DND-41 (cell line): ENCODE measurements at regions not wholly inside any gene's neighbourhood (a gene's known extent, or its start where the extent isn't known, plus 50 kb on each side); places are given as distances from the start of the nearest gene placed in this dataset.

Experiments used
- ATAC-seq: fragments of 200-7000 bp; cut with Tn5 transposase; 3 replicates; pipeline ENCODE4 v1.9.1; 2021; ENCODE audit warnings: low read depth; ENCODE audit not compliant: insufficient read depth
- DNase-seq: peaks from one replicate; pipeline ENCODE4 v3.0.0-alpha.2; 2020
- H2AFZ ChIP-seq: 2 replicates; pipeline ENCODE4 v1.6.0; 2012; ENCODE audit warnings: low read depth, low read length
- H3K27ac ChIP-seq: 2 replicates; pipeline ENCODE4 v1.5.1; 2012; ENCODE audit warnings: low read length, inconsistent platforms
- H3K27me3 ChIP-seq: fragments of 200-600 bp; sonication (generic); 2 replicates; pipeline ENCODE4 v1.6.0; 2012; ENCODE audit warnings: low read length, mild to moderate bottlenecking, inconsistent platforms; ENCODE audit not compliant: insufficient read depth, poor library complexity
- H3K36me3 ChIP-seq: 2 replicates; pipeline ENCODE4 v1.5.1; 2012; ENCODE audit warnings: low read length, inconsistent platforms; ENCODE audit not compliant: insufficient read depth
- H3K4me1 ChIP-seq: 2 replicates; pipeline ENCODE4 v1.5.1; 2012; ENCODE audit warnings: mild to moderate bottlenecking, low read length; ENCODE audit not compliant: insufficient read depth
- H3K4me2 ChIP-seq: 2 replicates; pipeline ENCODE4 v1.6.0; 2012; ENCODE audit warnings: mild to moderate bottlenecking, moderate library complexity, low read length, inconsistent platforms; ENCODE audit not compliant: insufficient read depth
- H3K4me3 ChIP-seq, 2 experiments: fragments of 200-600 bp in 1 of 2; shearing (Covaris generic) in 1 of 2; 2 replicates each; pipeline ENCODE4 v1.5.1; 2012 to 2016; ENCODE audit warnings: inconsistent platforms in 2 of 2, low read length in 2 of 2, mild to moderate bottlenecking in 2 of 2, low read depth in 1 of 2, moderate library complexity in 1 of 2
- H3K79me2 ChIP-seq: 2 replicates; pipeline ENCODE4 v1.6.0; 2012; ENCODE audit warnings: low read length, inconsistent platforms; ENCODE audit not compliant: insufficient read depth
- H3K9ac ChIP-seq: 2 replicates; pipeline ENCODE4 v1.6.0; 2012; ENCODE audit warnings: low read depth, mild to moderate bottlenecking, inconsistent platforms, low read length, moderate library complexity
- H3K9me3 ChIP-seq: 2 replicates; pipeline ENCODE4 v1.5.1; 2012; ENCODE audit warnings: low read length, moderate library complexity, mild to moderate bottlenecking, inconsistent platforms; ENCODE audit not compliant: insufficient read depth, severe bottlenecking
- H4K20me1 ChIP-seq: 2 replicates; pipeline ENCODE4 v1.6.0; 2012; ENCODE audit warnings: low read length; ENCODE audit not compliant: insufficient read depth
- EZH2 ChIP-seq: IDR thresholded peaks from 3 replicates; pipeline ENCODE4 v1.6.1; 2012; ENCODE audit warnings: borderline replicate concordance, low read depth, mild to moderate bottlenecking, moderate library complexity, low read length, inconsistent platforms; ENCODE audit not compliant: severe bottlenecking
- TF ChIP-seq, protein P1 (sequence below): IDR thresholded peaks from 2 replicates; pipeline ENCODE4 v1.5.1; 2012; ENCODE audit warnings: borderline replicate concordance, low read length, moderate library complexity, mild to moderate bottlenecking; ENCODE audit not compliant: poor library complexity, severe bottlenecking; ENCODE audit errors: extremely low read depth

DNA sequence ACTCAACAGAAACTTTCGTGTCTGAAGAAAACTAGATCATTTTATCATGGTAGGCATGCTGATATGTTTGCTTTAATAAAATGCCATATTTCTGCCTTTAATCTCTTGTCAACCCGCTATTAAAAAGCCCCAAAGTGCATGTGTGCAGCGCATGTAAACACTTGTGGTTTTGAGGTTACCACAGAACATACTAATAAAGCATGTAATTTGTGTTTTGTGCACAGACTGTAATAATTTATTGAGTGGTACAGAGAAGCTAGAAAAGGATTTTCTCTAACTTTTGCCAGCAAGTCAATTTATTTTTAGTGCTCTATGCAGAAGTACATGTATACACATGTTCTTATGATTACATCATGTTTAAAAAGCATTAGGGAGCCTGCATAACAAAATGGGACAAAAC is 349.9 kb upstream of the SLC35B3 start:
- TF ChIP-seq, protein P1, sequence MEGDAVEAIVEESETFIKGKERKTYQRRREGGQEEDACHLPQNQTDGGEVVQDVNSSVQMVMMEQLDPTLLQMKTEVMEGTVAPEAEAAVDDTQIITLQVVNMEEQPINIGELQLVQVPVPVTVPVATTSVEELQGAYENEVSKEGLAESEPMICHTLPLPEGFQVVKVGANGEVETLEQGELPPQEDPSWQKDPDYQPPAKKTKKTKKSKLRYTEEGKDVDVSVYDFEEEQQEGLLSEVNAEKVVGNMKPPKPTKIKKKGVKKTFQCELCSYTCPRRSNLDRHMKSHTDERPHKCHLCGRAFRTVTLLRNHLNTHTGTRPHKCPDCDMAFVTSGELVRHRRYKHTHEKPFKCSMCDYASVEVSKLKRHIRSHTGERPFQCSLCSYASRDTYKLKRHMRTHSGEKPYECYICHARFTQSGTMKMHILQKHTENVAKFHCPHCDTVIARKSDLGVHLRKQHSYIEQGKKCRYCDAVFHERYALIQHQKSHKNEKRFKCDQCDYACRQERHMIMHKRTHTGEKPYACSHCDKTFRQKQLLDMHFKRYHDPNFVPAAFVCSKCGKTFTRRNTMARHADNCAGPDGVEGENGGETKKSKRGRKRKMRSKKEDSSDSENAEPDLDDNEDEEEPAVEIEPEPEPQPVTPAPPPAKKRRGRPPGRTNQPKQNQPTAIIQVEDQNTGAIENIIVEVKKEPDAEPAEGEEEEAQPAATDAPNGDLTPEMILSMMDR, result no peak
- TF ChIP-seq EZH2, result no peak
- ATAC-seq, result no peak
- H3K27me3 ChIP-seq, result no peaks in the 10 kb centered on the region
- no peak for DNase-seq
- H3K27ac ChIP-seq, result no peak overlapping the region
- H3K9me3 ChIP-seq, result no peaks in the 10 kb centered on the region
- no peaks in the 10 kb centered on the region for H3K36me3 ChIP-seq
- H3K4me3 ChIP-seq, result no peak overlapping the region
- no peaks in the 10 kb centered on the region for H3K4me1 ChIP-seq
- no peaks in the 10 kb centered on the region for H4K20me1 ChIP-seq
- no peak overlapping the region for H2AFZ ChIP-seq
- no peaks in the 10 kb centered on the region for H3K79me2 ChIP-seq
- no peak overlapping the region for H3K4me2 ChIP-seq
- H3K9ac ChIP-seq, result no peak overlapping the region

DNA sequence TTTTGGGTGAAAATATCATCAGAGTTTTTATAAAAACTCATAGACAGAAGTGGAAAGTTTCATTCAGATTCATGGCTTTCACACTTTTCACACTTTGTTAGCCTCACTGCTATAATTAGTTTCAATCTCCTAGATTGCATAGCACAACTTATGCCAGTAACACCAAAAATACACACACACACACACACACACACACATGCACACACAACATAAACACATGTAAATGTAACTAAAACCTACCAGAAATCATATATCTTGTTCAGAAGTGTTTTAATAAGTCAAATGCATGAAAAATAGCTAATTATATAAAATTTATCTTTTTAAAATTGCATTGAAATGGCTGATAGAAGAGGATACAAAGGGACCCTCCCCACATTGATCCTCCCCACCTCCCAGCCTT is 347.8 kb upstream of the SLC35B3 start:
- ATAC-seq (no peak), DNase-seq (no peak)
- Histone ChIP-seq H3K36me3 (no peaks in the 10 kb centered on the region), H3K4me1 (no peaks in the 10 kb centered on the region), H3K27ac (no peak overlapping the region), H3K4me3 (no peak overlapping the region), H3K79me2 (no peaks in the 10 kb centered on the region), H2AFZ (no peak overlapping the region), H4K20me1 (no peaks in the 10 kb centered on the region), H3K4me2 (no peak overlapping the region), H3K27me3 (no peaks in the 10 kb centered on the region), H3K9ac (no peak overlapping the region), H3K9me3 (no peaks in the 10 kb centered on the region)
- TF ChIP-seq, protein P1, result no peak
- no peak for TF ChIP-seq EZH2

DNA sequence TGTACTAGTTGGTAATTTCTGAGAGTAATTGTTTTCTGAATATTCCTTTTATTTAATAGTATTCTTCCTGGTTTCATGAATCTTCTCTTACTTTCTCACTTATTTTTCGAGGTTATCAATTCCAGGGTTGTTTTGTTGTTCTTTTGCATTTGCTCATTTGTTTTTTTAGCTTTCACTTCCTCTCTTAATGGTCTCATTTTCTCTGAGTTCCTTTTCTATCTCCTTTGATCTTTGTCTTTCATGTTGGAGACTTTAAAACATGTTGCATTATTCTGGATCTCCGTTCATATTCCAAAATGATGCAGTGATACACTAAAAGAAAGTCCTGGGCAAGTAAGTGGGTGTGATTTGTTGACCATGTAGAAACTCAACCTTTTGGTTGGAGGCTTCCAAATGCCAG is 345.3 kb upstream of the SLC35B3 start:
- Histone ChIP-seq H4K20me1 (no peaks in the 10 kb centered on the region), H3K27me3 (no peaks in the 10 kb centered on the region), H3K36me3 (no peaks in the 10 kb centered on the region), H3K4me2 (no peak overlapping the region), H3K79me2 (no peaks in the 10 kb centered on the region), H3K4me1 (no peaks in the 10 kb centered on the region), H3K27ac (no peak overlapping the region), H2AFZ (no peak overlapping the region), H3K9me3 (no peaks in the 10 kb centered on the region), H3K4me3 (no peak overlapping the region), H3K9ac (no peak overlapping the region)
- no peak for TF ChIP-seq EZH2
- TF ChIP-seq, protein P1, result no peak
- ATAC-seq, result no peak
- DNase-seq, result no peak

DNA sequence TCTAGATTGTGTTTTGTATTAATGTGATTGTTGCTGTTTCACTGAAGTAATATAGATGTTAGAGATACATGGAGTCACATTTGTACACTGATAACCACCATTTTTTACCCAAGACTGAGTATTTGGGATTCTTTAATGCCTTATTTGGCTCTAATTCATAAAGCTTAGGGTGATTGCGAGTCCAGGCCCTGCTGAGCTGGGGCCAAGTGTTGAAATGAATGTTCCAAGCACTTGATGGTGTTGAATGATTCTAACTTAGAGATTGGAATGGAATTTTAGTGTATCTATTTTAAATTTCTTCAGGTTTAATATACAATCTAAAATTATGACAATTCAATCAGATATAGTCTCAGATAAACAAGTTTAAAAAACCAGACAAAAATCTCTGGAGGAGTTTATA is 329.4 kb upstream of the SLC35B3 start:
- Histone ChIP-seq H4K20me1 (no peaks in the 10 kb centered on the region), H3K4me1 (no peaks in the 10 kb centered on the region), H3K4me3 (no peak overlapping the region), H2AFZ (no peak overlapping the region), H3K27me3 (no peaks in the 10 kb centered on the region), H3K9me3 (no peaks in the 10 kb centered on the region), H3K27ac (no peak overlapping the region), H3K36me3 (no peaks in the 10 kb centered on the region), H3K79me2 (no peaks in the 10 kb centered on the region), H3K9ac (no peak overlapping the region), H3K4me2 (no peak overlapping the region)
- ATAC-seq, result no peak
- no peak for DNase-seq
- TF ChIP-seq EZH2, result no peak
- TF ChIP-seq, protein P1, result no peak
